ENCODE measurements at regions not wholly inside any gene's neighbourhood (a gene's known extent, or its start where the extent isn't known, plus 50 kb on each side); places are given as distances from the start of the nearest gene placed in this dataset.

- TF ChIP-seq POLR2A (IDR thresholded peaks at IDR 0.05; ENCODE audit: low read depth, low read length) (no peak), CTCF (conservative IDR thresholded peaks at IDR 0.05; ENCODE audit: low read depth, low read length) (no peak), CEBPB (IDR thresholded peaks at IDR 0.05; ENCODE audit: low read depth, low read length) (no peak), BHLHE40 (IDR thresholded peaks at IDR 0.05; ENCODE audit: low read depth, low read length) (no peak), SMC3 (IDR thresholded peaks at IDR 0.05; ENCODE audit: low read depth, low read length) (no peak), USF2 (IDR thresholded peaks at IDR 0.05; ENCODE audit: low read depth, low read length) (no peak), MAZ (IDR thresholded peaks at IDR 0.05; ENCODE audit: borderline replicate concordance, low read depth, low read length) (no peak), MAFK (IDR thresholded peaks at IDR 0.05; ENCODE audit: low read depth, low read length) (no peak), ELK1 (IDR thresholded peaks at IDR 0.05; ENCODE audit: borderline replicate concordance, low read depth, low read length) (no peak), RAD21 (IDR thresholded peaks at IDR 0.05; ENCODE audit: low read length) (no peak), CHD1 (IDR thresholded peaks at IDR 0.05; ENCODE audit: low read depth, low read length) (no peak), MXI1 (IDR thresholded peaks at IDR 0.05; ENCODE audit: borderline replicate concordance, low read depth, low read length) (no peak)
Measured at GRCh38 chr3:20563251-20563650, 377.2 kb upstream of the SGO1 start.
